Heart right ventricle (tissue), 16 donors: ENCODE measurements at regions not wholly inside any gene's neighbourhood (a gene's known extent, or its start where the extent isn't known, plus 50 kb on each side); places are given as distances from the start of the nearest gene placed in this dataset.

Experiments
- ATAC-seq, 8 donors: fragments of 200-7000 bp; cut with Tn5 transposase; one replicate each; pipeline ENCODE4 v1.9.1; 2020; ENCODE audit warnings: mild to moderate bottlenecking in 8 of 8, moderate library complexity in 8 of 8, moderate number of reproducible peaks in 1 of 8
- DNase-seq, 2 donors: peaks; one replicate each; pipeline ENCODE4 v3.0.0-alpha.2; 2020
- H3K27ac ChIP-seq, 10 donors: fragments of 200-600 bp; sonication (generic) in 2 of 10; one replicate each; pipeline versions ENCODE4 v1.5.0 to v1.8.0; 2020 to 2022; ENCODE audit warnings: mild to moderate bottlenecking in 3 of 10
- H3K27me3 ChIP-seq, 7 donors: fragments of 200-600 bp; one replicate each; pipeline ENCODE4 v1.8.0; 2021 to 2022; ENCODE audit warnings: mild to moderate bottlenecking in 2 of 7
- H3K36me3 ChIP-seq, 9 donors: fragments of 200-600 bp; sonication (generic) in 1 of 9; one replicate each; pipeline versions ENCODE4 v1.5.0 to v1.8.0; 2020 to 2022; ENCODE audit warnings: mild to moderate bottlenecking in 2 of 9
- H3K4me1 ChIP-seq, 9 donors: fragments of 200-600 bp; sonication (generic) in 1 of 9; one replicate each; pipeline versions ENCODE4 v1.5.0 to v1.8.0; 2020 to 2022; ENCODE audit warnings: mild to moderate bottlenecking in 4 of 9
- H3K4me3 ChIP-seq, 10 donors: fragments of 200-600 bp; sonication (generic) in 2 of 10; one replicate each; pipeline versions ENCODE4 v1.5.0 to v1.8.0; 2020 to 2022; ENCODE audit warnings: mild to moderate bottlenecking in 7 of 10, moderate library complexity in 2 of 10
- H3K9me3 ChIP-seq, 11 donors: fragments of 200-600 bp in 10 of 11; sonication (generic) in 2 of 11; one replicate each; pipeline versions ENCODE4 v1.5.0 to v1.8.0; 2013 to 2022; ENCODE audit warnings: mild to moderate bottlenecking in 2 of 11, control low read depth in 1 of 11, moderate library complexity in 1 of 11
- CTCF ChIP-seq, 9 donors: fragments of 200-600 bp; sonication (generic) in 2 of 9; IDR thresholded peaks; one replicate each; pipeline versions ENCODE4 v1.5.0 to v1.8.0; 2021 to 2022; ENCODE audit warnings: antibody characterized with exemption in 9 of 9, mild to moderate bottlenecking in 5 of 9, moderate library complexity in 1 of 9
- WGBS, 2 donors: extraction: QIAGEN DNeasy Blood & Tissue Kit; methylation state at CpG; one replicate each; pipeline ENCODE4 v1.1.7; 2013; ENCODE audit warnings: inconsistent platforms in 1 of 2; 5-methylcytosine and 5-hydroxymethylcytosine counted together
- intact Hi-C, 10 donors: fragments of 100-400 bp; cut with DNase I; formaldehyde crosslinking; loops; one replicate each; pipeline versions ENCODE4 v1.11.1 to v1.14.2; 2022
- donor health status: Arrhythmogenic right ventricular cardiomyopathy.
- donor health status: ischemic (EF 13 %, LVEDD 7.1; RV severe dilation, severe dysfunction).
- donor health status: healthy with polysubstance abuse.
- donor health status: DM: no; HTN: yes; CAD: no.
- donor health status: DM: no; HTN: no; CAD: no.
- donor health status: ischemic (EF 25% LVEDD 6.9; RV normal size, moderate dysfunction).
- donor health status: ischemic (EF 25% LVEDD 5.7; RV mildly dilated, moderate dysfunction).
- donor health status: healthy.
- donor health status: DM: yes; HTN: yes; CAD: no.
- donor health status: Ischemic cardiomyopathy.
- donor health status: ischemic (EF 35%, LVEDD 5.7; RV mildly dilated, moderate dysfunction).
- donor health status: nonischemic (EF 11% LVEDD 7.7; RV severe dilation, severe dysfunction).
- donor health status: DM: yes; HTN: yes; CAD: no.
- donor health status: PGD.
- donor health status: ischemic (EF 29% LVEDD 5.4; RV normal size, mild dysfunction).
- donor health status: nonischemic (EF 23%, LVEDD 6.1; RV moderate dilation, normal function).

- Histone ChIP-seq H3K36me3 (no peaks in the 10 kb centered on the region), H3K4me1 (peaks cover 0 to 14% (median 0%) of the 10 kb centered on the region in 9 donors), H3K4me3 (no peak overlapping the region), H3K27ac (no peak overlapping the region), H3K9me3 (no peaks in the 10 kb centered on the region), H3K27me3 (peaks cover 0 to 15% (median 4%) of the 10 kb centered on the region in 7 donors)
- 63 to 66% methylated on average over 11 of the region's 11 CpGs for WGBS, 2 donors
- intact Hi-C loops = loop anchor here in 7 of 10 donors (5.0 to 10.0 kb wide), 6 partner anchors 88 to 244 kb away; no protein-coding TSS in a partner anchor
- peak in 6 of 9 donors; percentile 11 to 38 (median 33) for TF ChIP-seq CTCF (IDR thresholded peaks at IDR 0.05)
- no peak for DNase-seq
- ATAC-seq = no peak
Observed at GRCh38 chr20:43840382-43841070, 74.1 kb upstream of the TOX2 start.

- Histone ChIP-seq H3K4me3 (no peak overlapping the region), H3K36me3 (no peaks in the 10 kb centered on the region), H3K4me1 (peaks cover 0 to 10% (median 0%) of the 10 kb centered on the region in 9 donors), H3K9me3 (no peaks in the 10 kb centered on the region), H3K27ac (no peak overlapping the region), H3K27me3 (peaks cover 0 to 15% (median 4%) of the 10 kb centered on the region in 7 donors)
- TF ChIP-seq CTCF (IDR thresholded peaks at IDR 0.05) = no peak
- ATAC-seq (no peak), DNase-seq (no peak)
- WGBS, 2 donors = 75 to 81% methylated on average over 4 of the region's 4 CpGs
- intact Hi-C loops = loop anchor here in 7 of 10 donors (5.0 to 10.0 kb wide), 7 partner anchors 85 to 245 kb away; no protein-coding TSS in a partner anchor
Observed at GRCh38 chr20:43839793-43840199, 74.9 kb upstream of the TOX2 start.

GRCh38 chr20:43838703-43839060 lies 76.0 kb upstream of the TOX2 start:
- WGBS, 2 donors = 65 to 71% methylated on average over 5 of the region's 5 CpGs
- no peak overlapping the region for H3K27ac ChIP-seq
- no peak for TF ChIP-seq CTCF (IDR thresholded peaks at IDR 0.05)
- H3K27me3 ChIP-seq = peaks cover 0 to 15% (median 5%) of the 10 kb centered on the region in 7 donors
- ATAC-seq (no peak), DNase-seq (no peak)
- no peaks in the 10 kb centered on the region for H3K4me1 ChIP-seq
- H3K9me3 ChIP-seq = no peaks in the 10 kb centered on the region
- intact Hi-C loops = loop anchor here in 1 of 10 donors (10.0 kb wide), 1 partner anchor 84 kb away; no protein-coding TSS in a partner anchor
- no peak overlapping the region for H3K4me3 ChIP-seq
- no peaks in the 10 kb centered on the region for H3K36me3 ChIP-seq

GRCh38 chr20:43837856-43838702 lies 76.6 kb upstream of the TOX2 start:
- no peak overlapping the region for H3K4me3 ChIP-seq
- intact Hi-C loops = loop anchor here in 1 of 10 donors (10.0 kb wide), 1 partner anchor 83 kb away; no protein-coding TSS in a partner anchor
- no peaks in the 10 kb centered on the region for H3K9me3 ChIP-seq
- TF ChIP-seq CTCF (IDR thresholded peaks at IDR 0.05) = no peak
- H3K4me1 ChIP-seq = no peaks in the 10 kb centered on the region
- DNase-seq (no peak), ATAC-seq (no peak)
- 81 to 82% methylated on average over 14 of the region's 14 CpGs for WGBS, 2 donors
- no peak overlapping the region for H3K27ac ChIP-seq
- peaks cover 0 to 17% (median 5%) of the 10 kb centered on the region in 7 donors for H3K27me3 ChIP-seq
- no peaks in the 10 kb centered on the region for H3K36me3 ChIP-seq
